ENCODE measurements at regions not wholly inside any gene's neighbourhood (a gene's known extent, or its start where the extent isn't known, plus 50 kb on each side); places are given as distances from the start of the nearest gene placed in this dataset.
"Not testable (repeated sequence)": the region's sequence is repeated elsewhere in the genome, so short reads cannot be mapped to it uniquely, and the experiment has no call there.

DNA sequence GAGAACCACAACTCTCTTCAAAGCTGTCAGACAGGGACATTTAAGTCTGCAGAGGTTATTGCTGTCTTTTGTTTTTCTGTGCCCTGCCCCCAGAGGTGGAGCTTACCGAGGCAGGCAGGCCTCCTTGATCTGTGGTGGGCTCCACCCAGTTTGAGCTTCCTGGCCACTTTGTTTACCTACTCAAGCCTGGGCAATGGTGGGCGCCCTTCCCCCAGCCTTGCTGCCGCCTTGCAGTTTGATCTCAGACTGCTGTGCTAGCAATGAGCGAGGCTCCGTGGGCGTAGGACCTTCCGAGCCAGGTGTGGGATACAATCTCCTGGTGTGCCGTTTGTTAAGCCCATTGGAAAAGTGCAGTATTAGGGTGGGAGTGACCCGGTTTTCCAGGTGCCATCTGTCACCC, 822.1 kb downstream of the KCNMA1 start:
- H3K4me3 ChIP-seq; H3K9me3 ChIP-seq; DNase-seq (ENCODE audit: low spot score in 2 of 2); H3K27ac ChIP-seq; H3K36me3 ChIP-seq; intact Hi-C loops (cut with DNase I; ENCODE audit: low total_unique reads); H3K27me3 ChIP-seq; H3K4me1 ChIP-seq: not testable (repeated sequence)

GRCh38 chr10:76811430-76811829, 826.2 kb downstream of the KCNMA1 start:
- H3K4me1 ChIP-seq = no peaks in the 10 kb centered on the region
- H3K4me3 ChIP-seq = no peak overlapping the region
- no peak for DNase-seq (ENCODE audit: low spot score in 2 of 2)
- no peaks in the 10 kb centered on the region for H3K27me3 ChIP-seq
- intact Hi-C loops (cut with DNase I; ENCODE audit: low total_unique reads) = no loop called here
- TF ChIP-seq POLR2AphosphoS5 (IDR thresholded peaks at IDR 0.05) = no peak
- TF ChIP-seq POLR2A (IDR thresholded peaks at IDR 0.05) = no peak
- TF ChIP-seq, protein P1, sequence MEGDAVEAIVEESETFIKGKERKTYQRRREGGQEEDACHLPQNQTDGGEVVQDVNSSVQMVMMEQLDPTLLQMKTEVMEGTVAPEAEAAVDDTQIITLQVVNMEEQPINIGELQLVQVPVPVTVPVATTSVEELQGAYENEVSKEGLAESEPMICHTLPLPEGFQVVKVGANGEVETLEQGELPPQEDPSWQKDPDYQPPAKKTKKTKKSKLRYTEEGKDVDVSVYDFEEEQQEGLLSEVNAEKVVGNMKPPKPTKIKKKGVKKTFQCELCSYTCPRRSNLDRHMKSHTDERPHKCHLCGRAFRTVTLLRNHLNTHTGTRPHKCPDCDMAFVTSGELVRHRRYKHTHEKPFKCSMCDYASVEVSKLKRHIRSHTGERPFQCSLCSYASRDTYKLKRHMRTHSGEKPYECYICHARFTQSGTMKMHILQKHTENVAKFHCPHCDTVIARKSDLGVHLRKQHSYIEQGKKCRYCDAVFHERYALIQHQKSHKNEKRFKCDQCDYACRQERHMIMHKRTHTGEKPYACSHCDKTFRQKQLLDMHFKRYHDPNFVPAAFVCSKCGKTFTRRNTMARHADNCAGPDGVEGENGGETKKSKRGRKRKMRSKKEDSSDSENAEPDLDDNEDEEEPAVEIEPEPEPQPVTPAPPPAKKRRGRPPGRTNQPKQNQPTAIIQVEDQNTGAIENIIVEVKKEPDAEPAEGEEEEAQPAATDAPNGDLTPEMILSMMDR (IDR thresholded peaks at IDR 0.05) = no peak
- no peaks in the 10 kb centered on the region for H3K36me3 ChIP-seq
- H3K9me3 ChIP-seq = no peaks in the 10 kb centered on the region
- H3K27ac ChIP-seq = no peak overlapping the region

GRCh38 chr10:76788452-76788811, 849.2 kb downstream of the KCNMA1 start:
- no peak for TF ChIP-seq POLR2AphosphoS5 (IDR thresholded peaks at IDR 0.05)
- TF ChIP-seq, protein P1 (IDR thresholded peaks at IDR 0.05) = no peak
- TF ChIP-seq POLR2A (IDR thresholded peaks at IDR 0.05) = no peak
- Histone ChIP-seq H3K4me1 (no peaks in the 10 kb centered on the region), H3K9me3 (no peaks in the 10 kb centered on the region), H3K36me3 (no peaks in the 10 kb centered on the region), H3K27me3 (no peaks in the 10 kb centered on the region), H3K27ac (no peak overlapping the region), H3K4me3 (no peak overlapping the region)
- no peak for DNase-seq (ENCODE audit: low spot score in 2 of 2)
- intact Hi-C loops (cut with DNase I; ENCODE audit: low total_unique reads) = no loop called here

DNA sequence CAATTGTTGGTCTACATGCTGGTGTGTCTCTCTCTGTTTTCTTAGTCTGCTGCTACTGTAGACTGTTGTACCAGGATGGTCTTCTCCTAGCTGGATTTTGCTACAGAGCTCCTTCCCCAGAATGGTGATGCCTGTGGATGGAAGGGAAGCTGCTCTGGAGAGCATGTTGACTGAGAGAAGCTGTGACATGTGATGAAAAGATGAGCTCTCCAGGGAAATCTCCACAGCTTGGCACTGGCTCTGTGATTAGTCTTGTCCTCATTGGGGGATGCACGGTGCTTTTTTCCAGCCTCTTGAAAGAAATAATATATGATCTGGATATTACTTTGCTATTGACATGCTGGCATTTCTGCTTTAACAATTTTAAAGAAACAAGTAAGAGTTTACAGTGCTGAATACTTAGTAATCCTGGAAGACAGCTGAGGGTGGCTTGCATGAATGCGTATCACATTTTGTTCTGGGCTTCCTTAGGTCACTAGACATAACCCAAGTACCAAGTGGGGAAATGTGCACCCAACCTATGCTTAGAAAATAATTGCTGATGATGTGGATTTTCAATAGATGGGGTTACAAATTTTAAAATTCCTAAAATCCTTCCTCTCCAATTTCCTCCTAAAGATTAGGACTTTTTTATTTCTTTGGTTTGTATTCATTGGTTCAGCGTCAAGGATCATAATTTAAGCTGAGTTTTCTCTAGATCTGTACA, 849.7 kb downstream of the KCNMA1 start:
- no peaks in the 10 kb centered on the region for H3K4me1 ChIP-seq
- peak overlapping the region; percentile 25 to 68 for H3K27ac ChIP-seq
- no peak for DNase-seq (ENCODE audit: low spot score in 2 of 2)
- H3K27me3 ChIP-seq = no peaks in the 10 kb centered on the region
- TF ChIP-seq POLR2AphosphoS5 (IDR thresholded peaks at IDR 0.05) = no peak
- no peak for TF ChIP-seq POLR2A (IDR thresholded peaks at IDR 0.05)
- TF ChIP-seq, protein P1 (IDR thresholded peaks at IDR 0.05) = no peak
- H3K9me3 ChIP-seq = no peaks in the 10 kb centered on the region
- intact Hi-C loops (cut with DNase I; ENCODE audit: low total_unique reads) = no loop called here
- no peak overlapping the region for H3K4me3 ChIP-seq
- H3K36me3 ChIP-seq = no peaks in the 10 kb centered on the region

DNA sequence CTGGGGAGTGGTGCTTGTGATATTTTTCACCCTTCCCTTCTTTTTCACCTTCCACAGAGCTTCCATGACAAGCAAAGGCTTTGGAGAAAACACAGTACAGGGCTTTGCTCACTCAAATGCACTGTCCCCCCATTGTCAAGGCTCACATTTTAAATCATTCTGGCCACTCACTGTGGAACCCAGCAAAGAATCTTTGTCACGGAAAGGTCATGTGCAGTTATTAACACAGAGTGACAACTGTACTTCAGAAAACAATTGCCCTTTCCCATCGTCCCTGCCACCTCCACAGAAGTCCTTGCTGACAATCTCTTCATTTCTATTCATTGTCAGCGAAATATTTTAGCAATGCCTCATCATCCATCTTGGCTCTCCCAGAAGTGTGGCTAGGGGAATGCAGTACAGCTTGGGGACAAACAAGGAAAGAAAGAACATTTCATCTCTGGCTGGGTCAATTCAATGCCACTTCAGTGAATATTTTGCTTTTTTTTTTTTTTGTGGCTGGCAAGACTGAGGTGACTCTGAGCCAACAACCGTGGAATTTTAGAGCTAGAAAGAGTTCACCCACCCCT, 851.0 kb downstream of the KCNMA1 start:
- DNase-seq (ENCODE audit: low spot score in 2 of 2) = peak in 1 of 2 donors; percentile 50
- H3K9me3 ChIP-seq = no peaks in the 10 kb centered on the region
- intact Hi-C loops (cut with DNase I; ENCODE audit: low total_unique reads) = no loop called here
- no peak for TF ChIP-seq POLR2AphosphoS5 (IDR thresholded peaks at IDR 0.05)
- no peak for TF ChIP-seq POLR2A (IDR thresholded peaks at IDR 0.05)
- TF ChIP-seq, protein P1 (IDR thresholded peaks at IDR 0.05) = no peak
- no peaks in the 10 kb centered on the region for H3K27me3 ChIP-seq
- H3K4me1 ChIP-seq = no peaks in the 10 kb centered on the region
- peak overlapping the region; percentile 63 to 68 for H3K27ac ChIP-seq
- no peak overlapping the region for H3K4me3 ChIP-seq
- H3K36me3 ChIP-seq = no peaks in the 10 kb centered on the region
